ENCODE measurements at regions not wholly inside any gene's neighbourhood (a gene's known extent, or its start where the extent isn't known, plus 50 kb on each side); places are given as distances from the start of the nearest gene placed in this dataset.
"Not testable (repeated sequence)": the region's sequence is repeated elsewhere in the genome, so short reads cannot be mapped to it uniquely, and the experiment has no call there.

DNA sequence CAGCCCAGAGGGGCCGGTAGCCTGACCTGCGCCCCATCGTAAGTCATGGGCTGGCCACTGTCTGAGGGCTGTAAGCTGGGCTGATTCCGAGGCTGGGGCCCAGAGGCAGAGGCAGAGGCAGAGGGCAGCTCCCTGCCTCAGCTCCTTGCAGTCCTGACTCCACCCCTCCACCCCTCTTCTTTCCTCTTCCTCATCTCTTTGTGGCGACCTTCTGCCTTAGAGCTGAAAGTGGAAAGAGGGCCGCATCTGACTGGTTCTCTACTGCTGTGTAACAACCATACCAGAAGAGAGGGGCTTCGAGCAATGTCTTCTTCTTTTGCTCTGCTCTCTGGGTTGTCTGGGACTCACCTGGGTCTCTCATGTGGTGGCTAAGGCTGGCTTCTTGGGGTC is 179.1 kb downstream of the RPS24 start:
- H3K4me3 ChIP-seq (ENCODE audit: low read depth in 1 of 3, low read length in 3 of 3) = no peak overlapping the region
- no peaks in the 10 kb centered on the region for H3K36me3 ChIP-seq (ENCODE audit: control insufficient read depth in 3 of 3, insufficient read depth in 2 of 3, low read depth in 1 of 3, low read length in 3 of 3)
- no peak overlapping the region for H3K27ac ChIP-seq (ENCODE audit: low read depth in 1 of 3, low read length in 2 of 3)
- peaks cover 0 to 3% (median 0%) of the 10 kb centered on the region in 3 donors for H3K27me3 ChIP-seq (ENCODE audit: control insufficient read depth in 3 of 3, insufficient read depth in 3 of 3, low read length in 3 of 3)
- no peaks in the 10 kb centered on the region for H3K9me3 ChIP-seq (ENCODE audit: control insufficient read depth in 2 of 2, insufficient read depth in 1 of 2, low read depth in 1 of 2, low read length in 1 of 2)
- H3K4me1 ChIP-seq (ENCODE audit: control insufficient read depth in 3 of 3, insufficient read depth in 2 of 3, low read depth in 1 of 3, low read length in 2 of 3) = peaks cover 0 to 9% (median 0%) of the 10 kb centered on the region in 3 donors
- FAIRE-seq (no peak), DNase-seq (no peak)
- 77 to 89% (median 84%) methylated on average over 7 of the region's 7 CpGs for WGBS, 3 donors

DNA sequence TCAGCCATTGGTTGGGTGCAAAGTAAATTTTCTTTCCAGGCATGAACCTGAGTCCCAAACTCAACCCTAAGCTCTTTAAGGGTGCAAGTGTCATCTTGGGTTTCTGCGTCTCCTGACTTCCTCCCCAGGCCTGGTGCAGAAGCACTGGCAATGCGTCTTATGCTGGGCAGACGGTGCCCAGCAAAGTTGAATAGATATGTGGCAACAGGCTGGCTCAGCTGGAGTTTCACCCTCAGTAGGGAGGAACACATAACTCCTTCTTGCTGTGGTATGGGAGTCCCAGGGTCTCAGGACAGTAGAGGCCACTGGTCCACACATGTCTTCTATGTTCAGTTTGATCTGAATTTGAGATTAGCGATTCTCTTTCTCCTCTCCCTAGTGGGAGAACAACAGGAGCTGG is 181.3 kb downstream of the RPS24 start:
- H3K27ac ChIP-seq (ENCODE audit: low read depth in 1 of 3, low read length in 2 of 3) = peak overlapping the region in 2 of 3 donors; percentile 4 to 43
- H3K9me3 ChIP-seq (ENCODE audit: control insufficient read depth in 2 of 2, insufficient read depth in 1 of 2, low read depth in 1 of 2, low read length in 1 of 2) = no peaks in the 10 kb centered on the region
- 82 to 91% (median 88%) methylated on average over 4 of the region's 4 CpGs for WGBS, 3 donors
- no peak overlapping the region for H3K4me3 ChIP-seq (ENCODE audit: low read depth in 1 of 3, low read length in 3 of 3)
- DNase-seq (no peak), FAIRE-seq (no peak)
- H3K4me1 ChIP-seq (ENCODE audit: control insufficient read depth in 3 of 3, insufficient read depth in 2 of 3, low read depth in 1 of 3, low read length in 2 of 3) = peaks cover 0 to 24% (median 0%) of the 10 kb centered on the region in 3 donors
- H3K27me3 ChIP-seq (ENCODE audit: control insufficient read depth in 3 of 3, insufficient read depth in 3 of 3, low read length in 3 of 3) = peaks cover 0 to 6% (median 1%) of the 10 kb centered on the region in 3 donors
- no peaks in the 10 kb centered on the region for H3K36me3 ChIP-seq (ENCODE audit: control insufficient read depth in 3 of 3, insufficient read depth in 2 of 3, low read depth in 1 of 3, low read length in 3 of 3)

DNA sequence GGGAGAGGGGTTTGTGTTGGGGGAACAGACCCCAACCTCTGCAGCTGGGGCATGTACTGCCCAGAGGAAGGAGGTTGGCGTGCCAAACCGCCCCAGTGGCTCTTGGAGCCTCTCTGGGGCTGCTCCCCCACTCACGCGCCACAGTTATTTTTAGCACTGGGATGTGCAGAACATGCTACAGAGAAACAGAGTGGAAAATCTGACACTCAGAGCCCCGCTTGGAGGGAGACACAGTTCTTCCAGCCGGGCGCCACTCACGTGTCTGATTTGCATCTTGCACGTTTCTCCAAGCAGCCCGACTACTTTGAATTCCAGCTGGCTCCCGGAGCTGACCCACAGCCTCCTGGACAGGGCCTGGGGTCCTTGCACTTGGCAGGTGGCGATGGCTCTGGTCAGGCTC is 182.0 kb downstream of the RPS24 start:
- no peak overlapping the region for H3K4me3 ChIP-seq (ENCODE audit: low read depth in 1 of 3, low read length in 3 of 3)
- H3K4me1 ChIP-seq (ENCODE audit: control insufficient read depth in 3 of 3, insufficient read depth in 2 of 3, low read depth in 1 of 3, low read length in 2 of 3) = peaks cover 0 to 24% (median 0%) of the 10 kb centered on the region in 3 donors
- FAIRE-seq = no peak
- peak in 1 of 2 donors; percentile 45 for DNase-seq
- no peaks in the 10 kb centered on the region for H3K9me3 ChIP-seq (ENCODE audit: control insufficient read depth in 2 of 2, insufficient read depth in 1 of 2, low read depth in 1 of 2, low read length in 1 of 2)
- no peaks in the 10 kb centered on the region for H3K36me3 ChIP-seq (ENCODE audit: control insufficient read depth in 3 of 3, insufficient read depth in 2 of 3, low read depth in 1 of 3, low read length in 3 of 3)
- peaks cover 0 to 6% (median 1%) of the 10 kb centered on the region in 3 donors for H3K27me3 ChIP-seq (ENCODE audit: control insufficient read depth in 3 of 3, insufficient read depth in 3 of 3, low read length in 3 of 3)
- H3K27ac ChIP-seq (ENCODE audit: low read depth in 1 of 3, low read length in 2 of 3) = peak overlapping the region in 2 of 3 donors; percentile 18 to 53
- 50 to 78% (median 75%) methylated on average over 12 of the region's 12 CpGs for WGBS, 3 donors

DNA sequence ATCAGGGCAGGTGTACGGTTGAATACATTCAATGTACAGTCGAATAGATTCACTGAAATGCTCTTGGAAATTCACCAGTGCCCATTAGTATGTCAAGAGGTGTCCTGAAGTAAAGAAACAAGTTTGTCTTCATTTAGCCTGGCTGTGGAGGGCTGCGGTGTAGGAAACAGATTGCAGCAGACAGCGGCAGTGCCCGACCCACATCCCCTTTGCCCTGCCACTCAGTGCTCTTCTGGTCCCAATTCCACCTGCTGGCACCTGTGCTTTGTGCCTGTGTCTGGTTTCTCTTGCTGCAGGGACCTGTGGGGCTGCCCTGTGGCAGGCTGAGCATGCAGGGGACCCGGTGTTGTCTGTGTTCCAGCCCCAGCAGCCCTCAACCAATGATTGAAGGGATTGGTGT is 183.7 kb downstream of the RPS24 start:
- WGBS, 3 donors = 34 to 53% (median 39%) methylated on average over 6 of the region's 6 CpGs

DNA sequence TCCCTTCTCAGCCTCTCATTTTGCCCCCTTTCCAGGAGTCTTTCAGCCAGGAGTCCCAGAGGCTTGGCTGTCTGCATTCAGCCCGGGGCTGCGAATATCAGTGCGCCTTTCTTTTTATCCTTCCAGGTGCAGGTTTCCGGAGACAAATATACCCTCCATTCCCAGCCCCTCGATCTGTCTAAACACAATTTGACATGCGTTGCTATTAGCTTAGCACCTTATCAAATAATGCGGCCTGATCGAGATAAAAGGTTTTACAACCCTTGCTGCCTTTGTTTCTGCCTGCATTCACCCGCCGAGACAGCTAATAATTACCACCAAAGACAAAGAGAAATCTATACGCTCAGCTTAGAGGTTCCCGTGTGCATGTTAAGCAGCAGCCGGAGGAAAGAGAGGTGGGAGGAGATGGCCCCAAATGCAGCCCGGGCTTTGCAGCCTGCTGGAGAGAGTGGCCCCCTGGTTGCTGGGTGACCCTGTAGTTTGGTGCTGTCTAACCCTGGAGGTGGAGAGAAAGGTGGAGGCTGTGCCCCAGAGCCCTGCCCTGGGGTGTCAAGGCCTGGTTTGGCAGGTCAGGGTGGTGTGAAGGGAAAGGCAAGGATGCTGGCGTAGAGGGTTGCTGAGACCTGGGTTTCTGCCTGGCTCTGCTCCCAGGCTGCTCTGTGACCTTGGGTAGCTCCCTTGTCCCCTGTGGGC is 185.3 kb downstream of the RPS24 start:
- Histone ChIP-seq H3K27me3 (ENCODE audit: control insufficient read depth in 3 of 3, insufficient read depth in 3 of 3, low read length in 3 of 3) (peaks cover 0 to 6% (median 1%) of the 10 kb centered on the region in 3 donors), H3K36me3 (ENCODE audit: control insufficient read depth in 3 of 3, insufficient read depth in 2 of 3, low read depth in 1 of 3, low read length in 3 of 3) (no peaks in the 10 kb centered on the region), H3K4me3 (ENCODE audit: low read depth in 1 of 3, low read length in 3 of 3) (no peak overlapping the region), H3K27ac (ENCODE audit: low read depth in 1 of 3, low read length in 2 of 3) (no peak overlapping the region), H3K4me1 (ENCODE audit: control insufficient read depth in 3 of 3, insufficient read depth in 2 of 3, low read depth in 1 of 3, low read length in 2 of 3) (peaks cover 0 to 24% (median 0%) of the 10 kb centered on the region in 3 donors), H3K9me3 (ENCODE audit: control insufficient read depth in 2 of 2, insufficient read depth in 1 of 2, low read depth in 1 of 2, low read length in 1 of 2) (no peaks in the 10 kb centered on the region)
- peak; percentile 32 to 52 for DNase-seq
- FAIRE-seq = no peak
- 17 to 64% (median 34%) methylated on average over 14 to 15 of the region's 15 CpGs for WGBS, 3 donors

More for the DNA sequence above, 183.7 kb downstream of the RPS24 start:
- H3K9me3 ChIP-seq (ENCODE audit: control insufficient read depth in 2 of 2, insufficient read depth in 1 of 2, low read depth in 1 of 2, low read length in 1 of 2) = no peaks in the 10 kb centered on the region
- no peak for FAIRE-seq
- H3K36me3 ChIP-seq (ENCODE audit: control insufficient read depth in 3 of 3, insufficient read depth in 2 of 3, low read depth in 1 of 3, low read length in 3 of 3) = no peaks in the 10 kb centered on the region
- H3K4me1 ChIP-seq (ENCODE audit: control insufficient read depth in 3 of 3, insufficient read depth in 2 of 3, low read depth in 1 of 3, low read length in 2 of 3) = peaks cover 0 to 24% (median 0%) of the 10 kb centered on the region in 3 donors
- peaks cover 0 to 6% (median 1%) of the 10 kb centered on the region in 3 donors for H3K27me3 ChIP-seq (ENCODE audit: control insufficient read depth in 3 of 3, insufficient read depth in 3 of 3, low read length in 3 of 3)
- DNase-seq = no peak
- no peak overlapping the region for H3K27ac ChIP-seq (ENCODE audit: low read depth in 1 of 3, low read length in 2 of 3)
- no peak overlapping the region for H3K4me3 ChIP-seq (ENCODE audit: low read depth in 1 of 3, low read length in 3 of 3)

DNA sequence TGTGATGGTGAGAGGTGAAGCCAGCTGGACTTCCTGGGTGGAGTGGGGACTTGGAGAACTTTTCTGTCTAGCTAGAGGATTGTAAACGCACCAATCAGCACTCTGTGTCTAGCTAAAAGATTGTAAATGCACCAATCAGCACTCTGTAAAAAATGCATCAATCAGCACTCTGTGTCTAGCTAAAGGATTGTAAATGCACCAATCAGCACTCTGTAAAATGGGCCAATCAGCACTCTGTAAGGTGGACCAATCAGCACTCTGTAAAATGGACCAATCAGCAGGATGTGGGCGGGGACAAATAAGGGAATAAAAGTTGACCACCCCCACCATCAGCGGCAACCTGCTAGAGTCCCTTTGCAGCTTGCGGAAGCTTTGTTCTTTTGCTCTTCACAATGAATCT is 185.9 kb downstream of the RPS24 start:
- not testable (repeated sequence) for DNase-seq; H3K4me3 ChIP-seq (ENCODE audit: low read depth in 1 of 3, low read length in 3 of 3); H3K27ac ChIP-seq (ENCODE audit: low read depth in 1 of 3, low read length in 2 of 3); FAIRE-seq; H3K9me3 ChIP-seq (ENCODE audit: control insufficient read depth in 2 of 2, insufficient read depth in 1 of 2, low read depth in 1 of 2, low read length in 1 of 2); H3K27me3 ChIP-seq (ENCODE audit: control insufficient read depth in 3 of 3, insufficient read depth in 3 of 3, low read length in 3 of 3); H3K36me3 ChIP-seq (ENCODE audit: control insufficient read depth in 3 of 3, insufficient read depth in 2 of 3, low read depth in 1 of 3, low read length in 3 of 3)
- peaks cover 0 to 24% (median 0%) of the 10 kb centered on the region in 3 donors for H3K4me1 ChIP-seq (ENCODE audit: control insufficient read depth in 3 of 3, insufficient read depth in 2 of 3, low read depth in 1 of 3, low read length in 2 of 3)
- WGBS, 3 donors = 79 to 86% (median 85%) methylated on average over 4 of the region's 4 CpGs

DNA sequence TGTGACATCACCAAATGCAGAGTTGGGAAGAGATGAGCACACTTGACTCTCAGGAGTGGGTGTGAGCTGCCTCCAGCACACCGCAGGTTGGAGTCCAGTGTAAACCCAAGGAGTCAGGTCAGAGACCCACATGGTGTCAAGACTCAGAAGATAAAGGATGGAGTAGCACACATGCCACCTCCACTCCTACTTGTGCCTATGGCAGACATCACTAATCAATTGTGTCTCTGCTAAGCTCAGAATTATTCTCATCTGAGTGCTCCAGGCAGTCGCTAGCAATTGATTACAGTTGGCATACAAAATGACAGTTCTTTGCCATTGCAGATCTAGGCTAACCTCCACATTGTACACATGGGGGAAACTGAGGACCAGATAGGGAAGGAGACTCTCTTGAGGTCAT is 187.1 kb downstream of the RPS24 start:
- H3K27me3 ChIP-seq (ENCODE audit: control insufficient read depth in 3 of 3, insufficient read depth in 3 of 3, low read length in 3 of 3) = peaks cover 0 to 6% (median 1%) of the 10 kb centered on the region in 3 donors
- DNase-seq = no peak
- H3K27ac ChIP-seq (ENCODE audit: low read depth in 1 of 3, low read length in 2 of 3) = no peak overlapping the region
- no peak overlapping the region for H3K4me3 ChIP-seq (ENCODE audit: low read depth in 1 of 3, low read length in 3 of 3)
- no peaks in the 10 kb centered on the region for H3K36me3 ChIP-seq (ENCODE audit: control insufficient read depth in 3 of 3, insufficient read depth in 2 of 3, low read depth in 1 of 3, low read length in 3 of 3)
- peaks cover 0 to 19% (median 0%) of the 10 kb centered on the region in 3 donors for H3K4me1 ChIP-seq (ENCODE audit: control insufficient read depth in 3 of 3, insufficient read depth in 2 of 3, low read depth in 1 of 3, low read length in 2 of 3)
- no peak for FAIRE-seq
- no peaks in the 10 kb centered on the region for H3K9me3 ChIP-seq (ENCODE audit: control insufficient read depth in 2 of 2, insufficient read depth in 1 of 2, low read depth in 1 of 2, low read length in 1 of 2)
- WGBS, 3 donors = 84 to 92% (median 88%) methylated on average over 2 of the region's 2 CpGs

DNA sequence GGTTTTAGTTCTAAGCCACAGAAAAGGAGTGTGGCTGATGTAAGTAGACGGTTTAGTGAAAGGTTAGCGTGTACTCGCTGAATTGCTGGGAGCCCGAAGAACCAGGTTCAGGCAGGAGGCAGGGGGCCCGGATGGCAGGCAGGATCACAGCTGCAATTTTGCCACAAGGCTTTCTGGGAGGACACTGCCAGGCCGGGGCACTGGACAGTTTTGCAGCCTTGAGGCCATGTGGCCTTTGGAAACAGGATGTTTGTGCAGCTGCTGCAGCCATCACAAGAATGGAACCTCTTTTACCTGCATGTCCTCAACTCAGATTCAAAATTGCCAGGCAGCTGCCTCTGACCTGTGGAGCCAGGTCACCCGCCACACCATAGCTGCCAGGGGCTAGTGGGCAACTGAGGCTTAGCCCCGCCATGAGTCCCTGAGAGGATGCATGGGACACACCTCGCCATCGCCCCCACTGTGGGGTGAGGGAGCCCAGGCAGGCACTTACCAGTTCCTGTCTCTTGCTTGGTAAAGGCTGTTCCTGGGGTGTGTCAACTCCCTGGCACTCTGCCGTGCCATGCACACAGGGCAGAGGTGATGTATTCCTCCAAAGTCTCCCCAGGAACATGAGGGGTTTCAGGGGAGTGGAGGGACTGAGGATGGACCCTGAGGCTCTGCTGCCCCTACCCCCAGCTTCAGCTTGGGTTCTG is 188.6 kb downstream of the RPS24 start:
- Histone ChIP-seq H3K36me3 (ENCODE audit: control insufficient read depth in 3 of 3, insufficient read depth in 2 of 3, low read depth in 1 of 3, low read length in 3 of 3) (no peaks in the 10 kb centered on the region), H3K9me3 (ENCODE audit: control insufficient read depth in 2 of 2, insufficient read depth in 1 of 2, low read depth in 1 of 2, low read length in 1 of 2) (no peaks in the 10 kb centered on the region), H3K4me1 (ENCODE audit: control insufficient read depth in 3 of 3, insufficient read depth in 2 of 3, low read depth in 1 of 3, low read length in 2 of 3) (peaks cover 0 to 19% (median 0%) of the 10 kb centered on the region in 3 donors), H3K27ac (ENCODE audit: low read depth in 1 of 3, low read length in 2 of 3) (no peak overlapping the region), H3K4me3 (ENCODE audit: low read depth in 1 of 3, low read length in 3 of 3) (no peak overlapping the region), H3K27me3 (ENCODE audit: control insufficient read depth in 3 of 3, insufficient read depth in 3 of 3, low read length in 3 of 3) (peaks cover 0 to 6% (median 1%) of the 10 kb centered on the region in 3 donors)
- FAIRE-seq = no peak
- DNase-seq = no peak
- 56 to 77% (median 65%) methylated on average over 11 of the region's 11 CpGs for WGBS, 3 donors
